ENCODE measurements at regions not wholly inside any gene's neighbourhood (a gene's known extent, or its start where the extent isn't known, plus 50 kb on each side); places are given as distances from the start of the nearest gene placed in this dataset.
A peak's percentile ranks its signal among the peaks of the same experiment; 100 is the strongest.

DNA sequence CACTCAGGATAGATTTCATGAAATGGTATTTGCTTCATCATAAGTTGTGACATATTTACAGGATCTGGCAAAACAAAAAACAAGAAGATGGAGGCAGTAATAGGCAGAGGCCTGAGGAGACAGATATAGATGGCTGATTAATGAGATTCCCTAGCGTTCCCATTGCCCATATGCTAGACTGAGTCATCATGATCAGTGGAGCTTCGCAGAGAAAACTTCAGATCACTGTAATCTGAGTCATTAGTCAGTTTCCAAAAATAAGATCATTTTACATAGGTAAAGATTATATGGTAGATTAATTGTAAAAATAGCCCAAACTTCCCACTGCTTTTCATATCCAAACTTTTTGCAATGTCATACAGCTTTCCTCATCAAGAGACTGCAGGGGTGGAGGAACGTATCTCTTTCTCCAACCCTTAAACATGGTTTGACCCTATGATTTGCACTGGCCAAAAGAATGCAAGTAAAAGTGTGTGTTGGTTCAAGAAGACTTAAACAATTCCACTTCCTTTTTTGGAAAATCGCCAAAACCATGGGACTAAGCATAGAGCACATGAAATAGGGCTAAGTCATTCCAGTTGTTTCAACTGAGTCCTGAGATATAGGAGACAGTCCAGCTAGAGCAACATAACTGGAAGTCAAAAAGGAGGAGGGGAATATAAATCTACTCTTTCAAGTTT is 626.0 kb downstream of the RNF144B start:
- H3K4me3 ChIP-seq = no peak overlapping the region
- WGBS (ENCODE audit: insufficient coverage, insufficient replicate concordance, low lambda C conversion rate, missing lambda C conversion rate) = 8% methylated on average over 4 of the region's 4 CpGs
- POLR2A ChIA-PET = no interaction called here
- no peak overlapping the region for H3K27ac ChIP-seq (ENCODE audit: control insufficient read depth, insufficient read depth)
- no peaks in the 10 kb centered on the region for H4K20me1 ChIP-seq (ENCODE audit: control insufficient read depth, insufficient read depth)
- CTCF ChIA-PET = interaction anchor here (0.9 kb wide), 1 partner anchor 15 kb away, joined by 3 read pairs; no protein-coding TSS in a partner anchor
- BruUV-seq (replicated peaks) = no TSS peak
- H3K9me3 ChIP-seq (replicated peaks; ENCODE audit: control insufficient read depth, insufficient read depth, low read length) = no peaks in the 10 kb centered on the region
- FAIRE-seq (peak; percentile 31), DNase-seq (ENCODE audit: low read depth, low spot score) (no peak), ATAC-seq (no peak)
- H3K4me1 ChIP-seq (ENCODE audit: control insufficient read depth, insufficient read depth, low read length) = no peaks in the 10 kb centered on the region
- no peaks in the 10 kb centered on the region for H3K27me3 ChIP-seq (replicated peaks in 1 of 2; ENCODE audit: control insufficient read depth in 2 of 2, insufficient read depth in 2 of 2, low read length in 1 of 2)
- no peaks in the 10 kb centered on the region for H3K79me2 ChIP-seq (ENCODE audit: control insufficient read depth, insufficient read depth, low read length)
- no peak overlapping the region for H2AFZ ChIP-seq (ENCODE audit: control insufficient read depth, low read depth, low read length)
- no peaks in the 10 kb centered on the region for H3K36me3 ChIP-seq (ENCODE audit: control insufficient read depth in 2 of 2, insufficient read depth in 2 of 2, low read length in 1 of 2)
- intact Hi-C loops (cut with micrococcal nuclease; ENCODE audit: unreplicated experiment) (no loop called here), in situ Hi-C loops (cut with MboI) (loop anchor here (25.0 kb wide), 1 partner anchor 1499 kb away; no protein-coding TSS in a partner anchor)
- no peak overlapping the region for H3K9ac ChIP-seq (ENCODE audit: control insufficient read depth, insufficient read depth, low read length)
- TF ChIP-seq ZBTB40 (IDR thresholded peaks at IDR 0.05; ENCODE audit: borderline replicate concordance) (no peak), ASH2L (IDR thresholded peaks at IDR 0.05; ENCODE audit: borderline replicate concordance, low read depth) (no peak), PAX5 (IDR thresholded peaks at IDR 0.05; ENCODE audit: borderline replicate concordance, low read depth, low read length) (no peak), ZNF384 (IDR thresholded peaks at IDR 0.05; ENCODE audit: borderline replicate concordance, low read depth, low read length) (no peak), MTA3 (IDR thresholded peaks at IDR 0.05; ENCODE audit: borderline replicate concordance, low read length) (no peak), POU2F2 (IDR thresholded peaks at IDR 0.05; ENCODE audit: borderline replicate concordance, low read depth, low read length) (no peak), ZBTB11 (CRISPR knock-in tag; IDR thresholded peaks at IDR 0.05) (no peak), SREBF2 (IDR thresholded peaks at IDR 0.05; ENCODE audit: low read length) (no peak)
- TF ChIP-seq, protein P1, sequence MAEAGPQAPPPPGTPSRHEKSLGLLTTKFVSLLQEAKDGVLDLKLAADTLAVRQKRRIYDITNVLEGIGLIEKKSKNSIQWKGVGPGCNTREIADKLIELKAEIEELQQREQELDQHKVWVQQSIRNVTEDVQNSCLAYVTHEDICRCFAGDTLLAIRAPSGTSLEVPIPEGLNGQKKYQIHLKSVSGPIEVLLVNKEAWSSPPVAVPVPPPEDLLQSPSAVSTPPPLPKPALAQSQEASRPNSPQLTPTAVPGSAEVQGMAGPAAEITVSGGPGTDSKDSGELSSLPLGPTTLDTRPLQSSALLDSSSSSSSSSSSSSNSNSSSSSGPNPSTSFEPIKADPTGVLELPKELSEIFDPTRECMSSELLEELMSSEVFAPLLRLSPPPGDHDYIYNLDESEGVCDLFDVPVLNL (IDR thresholded peaks at IDR 0.05; ENCODE audit: low read depth, low read length) = no peak
- TF ChIP-seq, protein P2, sequence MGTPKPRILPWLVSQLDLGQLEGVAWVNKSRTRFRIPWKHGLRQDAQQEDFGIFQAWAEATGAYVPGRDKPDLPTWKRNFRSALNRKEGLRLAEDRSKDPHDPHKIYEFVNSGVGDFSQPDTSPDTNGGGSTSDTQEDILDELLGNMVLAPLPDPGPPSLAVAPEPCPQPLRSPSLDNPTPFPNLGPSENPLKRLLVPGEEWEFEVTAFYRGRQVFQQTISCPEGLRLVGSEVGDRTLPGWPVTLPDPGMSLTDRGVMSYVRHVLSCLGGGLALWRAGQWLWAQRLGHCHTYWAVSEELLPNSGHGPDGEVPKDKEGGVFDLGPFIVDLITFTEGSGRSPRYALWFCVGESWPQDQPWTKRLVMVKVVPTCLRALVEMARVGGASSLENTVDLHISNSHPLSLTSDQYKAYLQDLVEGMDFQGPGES (IDR thresholded peaks at IDR 0.05) = no peak
- RAD21 ChIA-PET (ENCODE audit: unreplicated experiment) = no interaction called here
- SMC1A ChIA-PET (ENCODE audit: uncharacterized antibody, unreplicated experiment) = no interaction called here
- H3K4me2 ChIP-seq (ENCODE audit: control insufficient read depth, insufficient read depth) = no peak overlapping the region

Measured in GM12878 (cell line).